ENCODE measurements at regions not wholly inside any gene's neighbourhood (a gene's known extent, or its start where the extent isn't known, plus 50 kb on each side); places are given as distances from the start of the nearest gene placed in this dataset.

DNA sequence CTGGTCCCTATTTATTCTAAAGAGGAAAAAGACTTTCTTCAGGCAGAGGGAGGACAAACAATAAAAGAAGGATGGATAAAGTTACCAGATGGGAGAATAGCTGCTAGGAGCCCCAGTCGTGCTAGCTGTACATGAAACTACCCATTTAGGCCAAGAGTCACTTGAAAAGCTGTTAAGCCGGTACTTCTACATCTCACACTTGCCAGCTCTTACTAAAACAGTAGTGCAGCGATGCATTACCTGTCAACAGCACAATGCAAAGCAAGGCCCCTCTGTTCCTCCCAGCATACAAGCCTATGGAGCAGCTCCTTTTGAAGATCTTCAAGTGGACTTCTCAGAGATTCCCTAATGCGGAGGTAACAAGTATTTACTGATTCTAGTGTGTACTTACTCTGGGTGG lies 1138.8 kb downstream of the ARAP2 start:
- no peak for DNase-seq

DNA sequence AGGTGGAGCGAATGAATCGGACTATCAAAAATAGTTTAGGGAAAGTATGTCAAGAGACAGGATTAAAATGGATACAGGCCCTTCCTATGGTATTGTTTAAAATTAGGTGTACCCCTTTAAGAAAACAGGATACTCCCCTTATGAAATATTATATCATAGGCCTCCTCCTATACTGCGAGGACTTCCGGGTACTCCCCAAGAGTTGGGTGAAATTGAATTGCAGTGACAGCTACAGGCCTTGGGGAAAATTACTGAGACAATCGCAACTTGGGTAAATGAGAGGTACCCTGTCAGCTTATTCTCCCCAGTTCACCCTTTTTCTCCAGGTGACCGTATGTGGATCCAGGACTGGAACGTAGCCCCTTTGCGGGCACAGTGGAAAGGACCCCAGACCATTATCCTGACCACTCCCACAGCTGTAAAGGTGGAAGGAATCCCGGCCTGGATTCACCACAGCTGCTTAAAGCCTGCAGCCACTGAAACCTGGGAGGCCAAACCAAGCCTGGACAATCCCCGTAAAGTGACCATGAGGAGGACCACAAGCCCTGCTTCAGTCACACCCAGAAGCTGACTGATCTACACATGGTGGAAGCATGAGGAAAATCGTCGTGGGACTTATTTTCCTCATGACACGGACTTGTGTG lies 1138.1 kb downstream of the ARAP2 start:
- no peak for DNase-seq

DNA sequence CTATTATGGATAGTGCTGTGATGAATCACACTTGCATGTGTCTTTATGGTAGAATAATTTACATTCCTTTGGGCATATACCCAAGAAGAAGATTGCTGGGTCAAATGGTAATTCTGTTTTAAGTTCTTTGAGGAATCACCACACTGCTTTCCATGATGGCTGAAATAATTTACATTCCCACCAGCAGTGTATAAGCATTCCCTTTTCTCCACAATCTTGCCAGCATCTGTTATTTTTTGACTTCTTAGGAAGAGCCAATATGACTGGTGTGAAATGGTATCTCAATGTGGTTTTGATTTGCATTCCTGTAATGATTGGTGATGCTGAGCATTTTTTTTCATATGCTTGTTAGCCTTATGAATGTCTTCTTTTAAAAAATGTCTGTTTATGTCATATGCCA lies 1120.2 kb downstream of the ARAP2 start:
- no peak for DNase-seq

DNA sequence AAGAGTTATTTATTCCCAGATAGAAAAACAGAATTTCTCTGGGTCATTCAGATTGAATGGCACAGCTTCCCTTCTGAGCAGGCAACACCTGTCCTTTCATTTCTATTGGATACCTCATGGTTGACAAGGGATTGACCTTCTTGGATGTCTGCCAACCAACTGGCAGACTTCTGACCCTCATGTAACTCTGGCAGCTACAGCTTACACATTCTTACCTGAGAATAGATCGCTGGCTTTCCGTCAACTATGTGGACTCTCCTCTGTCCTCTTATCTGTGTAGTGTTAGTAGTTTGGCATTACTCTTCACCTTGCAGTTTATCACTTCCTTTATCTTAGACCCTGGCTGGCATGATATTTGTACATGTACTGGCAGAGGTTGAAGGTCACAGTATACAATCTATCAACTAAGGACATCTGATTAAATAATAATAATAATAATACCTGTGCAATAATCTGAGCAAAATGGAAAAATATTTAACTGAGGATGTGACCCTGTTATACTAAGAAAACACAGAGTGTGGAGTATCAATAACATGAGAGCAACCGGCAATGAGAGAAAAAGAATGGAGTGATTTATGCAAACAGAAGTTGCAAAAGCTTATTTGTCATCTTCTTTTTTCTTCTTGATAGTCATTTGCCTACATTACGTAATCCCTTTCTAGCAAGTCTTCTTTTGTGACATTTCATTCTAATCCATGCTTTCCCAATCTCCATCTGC lies 1118.2 kb downstream of the ARAP2 start:
- no peak for DNase-seq

DNA sequence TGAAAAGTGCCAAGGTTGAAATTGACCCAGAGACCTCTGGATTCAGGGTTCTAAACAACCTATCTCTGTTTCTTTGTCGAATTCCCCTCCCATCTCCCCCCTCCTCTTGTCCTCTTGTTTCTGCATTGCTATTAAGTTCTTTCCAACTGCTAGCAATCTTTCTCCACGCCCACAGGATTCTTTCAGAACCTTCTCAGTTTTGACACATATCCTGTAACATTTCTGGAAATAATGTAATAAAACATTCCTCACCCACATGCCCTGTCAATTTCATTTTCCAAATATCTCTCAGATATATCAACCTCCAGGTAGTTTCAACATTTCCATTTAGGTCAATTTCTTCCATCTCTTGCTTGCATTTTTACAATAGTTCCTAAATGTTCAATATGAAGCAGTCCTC lies 1105.9 kb downstream of the ARAP2 start:
- no peak for DNase-seq

DNA sequence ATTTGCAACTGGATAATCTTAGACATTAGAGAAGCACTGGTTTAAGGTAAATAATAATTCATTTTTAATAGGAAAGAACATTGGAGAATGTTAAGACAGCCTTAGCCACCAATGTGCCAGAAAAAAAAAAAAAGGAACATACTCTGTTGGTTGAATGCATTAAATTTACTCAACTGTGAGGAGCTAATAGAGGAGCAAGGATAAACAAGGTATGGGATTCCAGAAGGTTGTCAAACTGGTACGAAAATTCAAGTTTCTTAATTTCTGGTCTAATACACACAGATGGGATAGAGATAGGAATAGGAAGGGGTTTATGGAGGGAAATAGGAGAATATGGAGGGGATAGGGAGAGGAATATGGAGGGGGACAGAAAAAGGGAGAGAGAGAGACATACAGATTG lies 1096.6 kb downstream of the ARAP2 start:
- DNase-seq, result no peak

DNA sequence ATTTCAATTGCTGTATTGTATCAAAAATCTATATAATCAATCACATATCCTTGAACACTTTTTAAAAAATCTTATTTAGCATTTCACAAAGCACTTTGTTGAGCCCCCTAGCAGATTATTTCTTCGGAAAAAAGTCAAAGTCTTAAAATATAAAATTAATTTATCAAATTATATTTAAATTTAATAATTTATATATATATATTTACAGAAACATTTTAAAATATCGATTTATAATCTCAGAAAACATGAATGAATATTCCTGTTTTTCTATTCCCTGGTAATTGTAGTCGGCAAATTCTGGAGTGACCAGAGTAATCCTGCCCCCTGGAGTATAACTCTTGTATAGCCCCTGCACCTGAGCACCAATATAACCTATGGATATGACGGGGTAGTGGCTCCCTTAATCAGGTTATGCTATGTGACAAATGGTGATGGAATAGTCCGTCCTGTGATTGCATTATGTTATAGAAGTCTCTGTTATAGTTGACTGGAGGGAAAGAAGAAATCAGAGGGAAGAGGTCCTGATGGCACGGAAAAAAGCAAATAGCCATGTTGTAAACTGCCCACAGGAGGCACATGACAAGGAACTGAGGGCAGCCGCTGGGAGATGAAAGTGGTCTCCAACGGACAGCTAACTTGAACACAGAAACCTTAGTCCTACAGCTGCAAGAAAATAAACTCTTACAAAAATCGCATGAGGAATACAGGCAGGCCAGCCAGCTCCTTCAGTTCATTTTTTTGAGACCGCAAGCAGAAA lies 1092.3 kb downstream of the ARAP2 start:
- DNase-seq, result no peak

DNA sequence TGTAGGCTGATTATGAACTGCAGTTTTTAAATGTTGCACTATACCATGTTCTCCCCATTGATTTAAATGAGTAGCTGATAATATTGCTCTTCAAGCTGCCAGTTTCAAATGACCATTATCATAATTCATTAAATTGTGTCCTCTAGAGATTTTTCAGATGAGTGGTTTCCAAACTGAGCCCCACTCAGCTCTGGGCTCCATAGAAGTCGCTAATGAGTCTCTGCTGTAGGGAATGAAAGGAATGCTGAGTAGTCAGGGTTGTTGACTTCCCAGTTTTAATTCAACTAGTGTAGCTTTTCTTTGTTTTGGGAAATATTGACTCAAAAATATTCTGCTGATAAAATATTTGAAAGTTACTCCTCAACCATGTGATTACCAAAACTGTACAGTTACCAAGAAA lies 1081.1 kb downstream of the ARAP2 start:
- no peak for DNase-seq

DNA sequence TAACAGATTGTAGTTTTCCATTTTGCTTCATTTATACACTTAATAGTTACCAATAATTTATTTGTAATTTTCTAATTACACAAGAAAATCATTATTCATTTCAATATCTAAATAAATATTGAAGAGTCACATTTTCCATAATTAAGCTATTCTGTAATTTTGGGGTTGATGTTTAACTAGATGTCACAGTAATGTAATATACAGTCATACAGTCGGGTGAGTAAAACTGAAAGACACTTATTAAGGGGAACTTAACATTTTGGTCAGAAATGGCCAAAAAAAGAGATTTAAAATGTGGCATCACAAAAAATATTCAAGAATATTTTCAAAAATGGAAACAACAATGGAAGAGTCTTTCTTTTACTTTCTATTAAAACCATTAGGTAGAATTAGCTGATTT lies 1080.3 kb downstream of the ARAP2 start:
- no peak for DNase-seq

DNA sequence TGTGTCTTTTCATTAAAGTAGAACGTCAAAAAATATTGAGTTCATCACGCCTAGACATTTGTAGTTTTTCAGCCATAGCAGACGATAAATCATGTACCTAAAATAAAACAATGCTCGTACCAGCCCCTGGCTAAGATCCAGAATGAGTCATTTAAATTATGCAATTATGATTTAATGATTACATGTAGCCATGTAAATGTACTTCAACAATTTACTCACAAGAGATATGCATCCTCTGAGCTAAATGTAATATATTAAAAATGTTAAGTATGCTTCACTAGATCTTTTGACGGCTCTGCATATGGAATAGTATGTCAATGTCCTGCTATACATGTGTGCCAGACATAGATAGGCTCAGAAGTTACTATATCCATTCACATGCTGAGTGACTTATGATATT lies 1077.8 kb downstream of the ARAP2 start:
- no peak for DNase-seq

DNA sequence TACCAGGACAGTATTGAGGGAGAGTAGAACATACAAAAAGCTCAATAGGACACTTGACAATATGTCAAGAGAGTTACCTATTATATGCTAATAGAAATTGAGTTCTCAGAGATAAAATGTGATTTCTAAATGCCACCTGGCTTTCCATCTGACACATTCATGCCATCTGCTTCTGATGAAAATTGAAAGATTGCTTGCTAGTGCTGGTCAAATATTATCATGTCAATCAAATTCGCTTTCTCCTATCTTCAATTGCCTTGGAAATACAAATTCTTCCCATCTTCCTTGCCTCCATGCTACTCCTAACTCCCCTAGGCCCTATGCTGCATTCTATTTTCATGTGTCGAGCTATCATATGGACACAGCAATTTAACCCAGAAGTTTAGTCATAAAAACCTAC lies 1076.9 kb downstream of the ARAP2 start:
- DNase-seq, result no peak

DNA sequence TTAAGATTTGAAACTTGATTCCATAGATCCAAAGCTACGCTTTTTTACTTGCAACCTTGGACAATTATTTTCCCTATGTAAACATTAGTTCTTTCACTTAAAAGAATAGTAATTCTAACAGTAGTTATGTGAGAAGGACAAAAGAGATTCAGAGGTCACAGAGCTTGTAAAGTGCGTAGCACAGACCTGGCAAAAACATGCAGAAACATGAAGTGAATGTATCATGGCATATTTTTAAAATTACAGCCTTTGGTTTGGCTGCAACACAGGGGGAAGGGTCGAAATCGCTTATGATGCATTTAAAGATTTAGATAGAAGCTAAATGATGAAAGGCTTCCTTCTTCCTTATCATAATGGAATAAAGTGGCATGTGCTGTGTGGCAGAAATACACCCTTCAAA lies 1068.8 kb downstream of the ARAP2 start:
- DNase-seq, result no peak

DNA sequence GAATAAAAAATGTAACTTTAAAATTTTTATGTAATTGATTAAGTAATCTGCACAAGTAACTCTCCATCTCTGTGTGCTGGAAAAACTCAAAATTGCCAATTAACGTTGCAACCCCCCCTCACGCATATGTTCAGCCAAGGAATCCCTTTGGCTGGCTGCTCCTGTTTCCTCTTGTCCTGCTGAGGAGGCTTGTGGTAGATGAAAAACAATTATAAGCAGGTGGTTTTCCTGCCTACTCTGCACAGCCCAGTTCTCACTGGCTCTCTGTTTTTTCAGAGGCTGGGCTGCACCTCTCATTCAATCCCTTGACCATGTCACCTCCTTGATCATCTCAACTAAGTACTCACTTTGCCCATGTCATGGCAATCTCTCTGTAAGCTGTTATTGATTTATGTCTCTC lies 1068.4 kb downstream of the ARAP2 start:
- no peak for DNase-seq

DNA sequence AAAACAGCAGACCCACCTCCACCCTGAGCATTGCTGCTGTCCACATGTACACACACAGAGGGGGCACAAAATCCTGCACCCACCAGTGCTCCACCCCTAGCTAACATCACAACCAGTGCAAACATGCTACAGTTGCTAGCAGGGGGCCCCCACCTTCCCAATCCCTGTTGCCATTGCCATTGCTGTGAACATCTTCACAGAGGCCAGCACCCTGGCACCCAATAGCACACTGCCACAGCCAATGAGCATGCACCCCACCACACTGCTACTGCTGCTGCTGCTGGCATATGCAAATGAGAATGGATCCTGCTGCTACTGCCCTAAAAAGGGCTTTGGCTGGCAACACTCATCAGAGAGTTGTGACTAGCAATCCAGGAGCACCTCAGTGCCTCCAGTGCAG lies 1061.9 kb downstream of the ARAP2 start:
- no peak for DNase-seq

DNA sequence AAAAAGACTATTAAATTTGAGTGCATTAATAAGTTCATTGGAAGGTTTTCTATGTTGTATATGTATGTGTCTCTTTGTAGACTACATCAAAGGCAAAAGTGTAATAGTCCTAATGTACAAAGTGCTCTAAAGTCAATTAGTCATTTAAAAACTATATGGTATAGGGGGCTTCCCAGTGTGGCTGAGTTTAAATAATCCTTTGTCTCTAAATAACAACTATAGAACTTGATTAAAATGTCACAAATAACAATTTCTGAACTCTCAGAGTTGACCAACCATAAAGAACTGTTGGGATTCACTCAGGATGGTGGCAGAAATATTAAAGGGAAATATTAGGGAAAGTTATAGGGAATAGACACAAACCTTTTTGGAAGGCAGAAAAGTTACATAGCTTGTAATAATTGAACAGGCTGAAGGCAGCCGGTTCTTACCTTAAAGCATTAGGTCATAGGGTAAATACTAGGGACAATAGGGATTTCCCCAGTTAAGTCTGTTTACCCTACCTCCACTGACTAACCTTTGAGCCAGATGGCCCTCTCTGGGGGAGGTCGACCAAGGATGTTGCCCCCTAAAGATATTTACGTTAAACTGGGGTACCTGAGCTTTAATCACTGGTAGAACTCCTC lies 1054.2 kb downstream of the ARAP2 start:
- no peak for DNase-seq

DNA sequence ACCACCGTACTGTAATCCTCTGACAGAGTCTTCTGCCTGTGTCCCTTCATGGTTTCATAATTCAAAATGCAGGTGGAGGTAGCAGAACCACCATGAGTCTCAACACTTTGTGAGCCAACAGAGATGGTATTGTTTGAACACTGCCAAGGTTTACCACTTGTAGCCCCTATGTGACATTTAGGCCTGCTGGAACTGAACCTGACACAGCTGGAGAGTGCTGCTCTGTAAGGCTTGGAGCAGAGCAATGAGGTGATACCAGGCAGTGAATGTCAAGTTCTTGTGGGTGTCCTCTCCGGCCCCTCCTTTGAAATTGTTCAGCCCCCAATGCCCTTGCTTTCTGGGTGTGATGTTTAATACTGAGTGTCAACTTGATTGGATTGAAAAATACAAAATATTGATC lies 1042.9 kb downstream of the ARAP2 start:
- no peak for DNase-seq

DNA sequence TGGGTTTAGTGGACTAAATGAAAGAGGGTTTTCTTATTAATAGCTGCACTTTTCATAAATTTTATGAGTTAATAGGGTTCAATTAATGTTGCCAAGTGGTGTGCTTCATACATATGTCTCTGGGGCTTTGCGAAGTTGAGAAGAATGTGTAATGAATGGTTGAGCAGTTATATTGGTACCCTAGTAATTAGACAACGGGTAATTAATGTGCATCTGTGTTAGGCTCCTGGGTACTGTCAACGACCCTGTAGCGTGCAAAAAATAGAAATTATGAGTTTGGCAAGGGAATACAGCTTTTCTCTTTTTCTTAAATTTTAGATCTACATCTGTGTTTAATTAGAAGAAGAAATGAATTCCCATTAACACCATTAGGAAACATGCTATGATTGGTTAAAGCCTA lies 1027.7 kb downstream of the ARAP2 start:
- DNase-seq, result no peak

DNA sequence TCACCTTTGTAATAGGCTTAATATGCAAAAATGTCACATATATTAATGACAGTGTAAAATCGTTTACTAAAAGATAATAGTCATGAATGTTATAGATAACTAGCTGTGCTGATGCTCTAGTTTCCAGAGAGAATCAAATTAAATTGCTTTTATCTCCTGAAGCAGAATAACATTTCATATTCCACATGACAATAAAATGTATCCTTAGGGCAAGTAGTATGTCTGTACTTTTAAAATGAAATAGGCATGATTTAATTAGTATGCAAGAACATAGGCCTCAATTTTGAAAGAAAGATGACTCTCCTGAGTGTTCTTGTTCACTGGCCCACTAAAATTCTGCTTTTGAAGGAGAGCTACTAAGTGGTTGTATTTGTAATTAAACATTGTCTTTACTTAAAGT lies 1027.0 kb downstream of the ARAP2 start:
- no peak for DNase-seq

DNA sequence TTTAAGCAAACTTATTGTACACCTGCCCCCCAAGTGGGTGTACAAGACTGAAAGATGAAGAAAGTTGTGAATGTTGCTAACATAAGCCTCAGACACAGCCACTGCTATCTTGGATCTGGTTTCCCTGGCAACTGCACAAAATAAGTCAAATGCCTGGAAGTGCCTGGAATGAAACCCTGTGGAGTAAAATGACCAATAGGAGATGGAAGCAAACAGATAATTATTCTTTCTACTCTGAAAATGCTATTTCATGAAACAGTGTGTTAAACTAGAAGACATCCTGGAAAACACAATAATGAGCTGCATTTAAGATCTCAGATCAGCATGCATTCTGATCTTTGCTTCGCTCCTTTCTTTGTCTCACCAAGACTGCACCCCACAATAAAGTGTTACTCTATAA lies 1016.0 kb downstream of the ARAP2 start:
- no peak for DNase-seq

DNA sequence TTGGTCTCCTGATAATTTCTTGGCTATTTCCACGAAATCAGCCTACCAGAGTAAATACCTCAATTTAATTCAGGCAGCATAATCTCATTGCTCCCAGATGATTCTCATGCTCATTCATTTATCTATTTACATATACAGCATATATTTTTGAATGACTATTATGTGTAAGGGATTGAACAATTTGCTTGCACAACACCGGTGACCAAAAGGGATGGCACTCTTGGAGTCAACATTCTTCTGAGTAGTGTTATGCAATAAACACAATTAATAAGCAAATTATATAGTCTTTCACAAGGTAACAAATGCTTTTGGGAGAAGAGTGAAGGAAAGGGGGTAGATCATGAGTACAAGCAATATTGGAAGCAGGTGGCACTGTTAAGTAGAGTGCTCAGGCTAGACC lies 1015.3 kb downstream of the ARAP2 start:
- no peak for DNase-seq

DNA sequence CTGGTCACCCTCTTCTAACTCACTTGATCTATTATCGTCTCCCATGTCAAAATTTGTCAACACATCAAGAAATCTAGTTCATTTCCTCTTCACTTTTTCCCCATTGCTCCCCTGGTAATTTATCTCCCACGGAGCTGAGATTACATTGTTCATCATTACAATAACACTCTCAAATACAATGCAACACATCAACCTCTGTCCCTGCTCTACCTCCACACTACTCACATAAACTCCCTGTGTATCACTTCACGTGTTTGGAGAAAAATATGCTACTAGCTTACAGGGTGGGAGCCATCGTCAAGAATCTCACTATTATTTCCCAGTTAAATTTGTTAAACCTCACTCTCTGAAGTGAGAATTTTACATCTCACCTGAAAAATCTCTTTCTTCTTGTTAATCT lies 1006.4 kb downstream of the ARAP2 start:
- DNase-seq, result no peak

DNA sequence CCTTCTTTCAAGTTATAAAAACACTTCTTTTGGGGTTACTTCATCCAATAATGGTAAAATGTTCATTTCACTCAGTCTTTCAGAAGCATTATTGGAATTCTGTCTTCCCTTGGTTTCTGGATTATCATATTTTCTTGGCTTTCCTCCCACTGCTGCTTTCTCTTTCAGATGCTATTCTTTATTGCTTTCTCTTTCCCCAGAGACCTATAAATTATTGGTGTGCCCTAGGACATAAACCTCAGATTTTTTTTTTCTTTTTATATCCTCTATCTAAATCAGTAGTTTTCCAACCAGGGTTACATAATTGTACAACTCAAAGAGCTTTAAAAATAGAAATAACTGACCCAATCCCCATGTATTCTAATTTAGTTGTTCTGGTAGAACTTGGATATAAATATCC lies 1005.5 kb downstream of the ARAP2 start:
- DNase-seq, result no peak

DNA sequence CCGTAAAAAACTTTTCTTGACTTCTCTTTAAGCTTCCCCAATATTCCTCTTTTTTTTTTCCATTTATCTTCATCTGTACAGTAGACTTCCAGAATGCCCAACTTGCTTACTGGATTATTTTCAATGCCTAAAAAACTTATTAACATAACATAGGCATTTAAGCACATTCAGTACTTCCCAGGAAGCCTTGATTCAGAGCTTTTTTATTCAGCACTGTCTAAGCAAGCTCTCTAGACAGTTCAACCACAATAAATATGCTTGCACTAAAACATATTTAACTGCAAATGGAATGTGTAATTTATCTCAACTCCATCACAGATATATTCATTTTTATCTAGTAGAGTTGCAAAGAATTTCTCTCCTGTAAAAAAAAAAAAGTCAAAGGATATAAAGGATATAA lies 997.8 kb downstream of the ARAP2 start:
- DNase-seq, result no peak

DNA sequence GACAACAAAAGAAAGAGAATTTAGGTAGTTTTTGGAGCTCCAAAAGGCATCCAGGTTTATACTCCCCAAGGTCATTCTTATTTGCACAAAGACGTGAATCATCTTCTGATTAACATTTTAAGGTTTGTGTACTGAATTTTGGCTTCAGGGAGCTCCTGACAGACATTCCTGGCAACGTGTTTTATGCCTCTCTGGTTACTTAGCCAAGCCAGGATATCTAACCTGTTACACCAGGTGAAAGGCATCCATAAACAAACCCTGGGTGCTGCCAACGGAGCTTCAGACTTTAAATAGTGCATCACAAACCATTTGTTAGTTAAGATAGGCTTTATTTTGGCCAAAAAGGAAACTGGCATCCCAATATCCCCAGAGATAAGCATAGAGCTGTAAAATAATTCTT lies 997.3 kb downstream of the ARAP2 start:
- DNase-seq, result no peak

All from stimulated activated CD8-positive, alpha-beta memory T cell treated with anti-CD3 and anti-CD28 coated beads, Interleukin-4, amount 100 ng/mL, for 48 hours (primary cell).